Panc1 (cell line): ENCODE measurements at regions not wholly inside any gene's neighbourhood (a gene's known extent, or its start where the extent isn't known, plus 50 kb on each side); places are given as distances from the start of the nearest gene placed in this dataset.

ENCODE experiments used
- ATAC-seq: fragments of 200-7000 bp; cut with Tn5 transposase; 2 replicates; pipeline ENCODE4 v1.9.1; 2020; ENCODE audit warnings: mild to moderate bottlenecking, moderate library complexity
- BruUV-seq: library from RNA; stranded (reverse); fragments of 400-500 nt; replicated peaks from 2 replicates; lab custom pipeline; 2021; lab: Mats Ljungman, UMichigan
- CTCF ChIA-PET: fragments of 300-600 bp; sonication (Branson Sonifier 250); formaldehyde crosslinking; loops from one replicate; lab custom pipeline; 2022; ENCODE audit warnings: antibody characterized with exemption; lab: Charles Lee
- POLR2A ChIA-PET: fragments of 300-600 bp; sonication (Branson Sonifier 250); formaldehyde crosslinking; loops from one replicate; lab custom pipeline; 2022; ENCODE audit warnings: antibody characterized with exemption; lab: Charles Lee
- DNase-seq: peaks from one replicate; pipeline ENCODE4 v3.0.0-alpha.2; 2010; ENCODE audit warnings: low read depth, low spot score
- H3K27ac ChIP-seq: 2 replicates; pipeline ENCODE4 v1.5.1; 2011; ENCODE audit warnings: mild to moderate bottlenecking, low read length, inconsistent platforms
- H3K27me3 ChIP-seq: fragments of 200-500 bp; sonication (Bioruptor generic); 2 replicates; pipeline ENCODE4 v1.6.0; 2014; ENCODE audit warnings: low read length, inconsistent platforms; ENCODE audit not compliant: control insufficient read depth, insufficient read depth
- H3K36me3 ChIP-seq: fragments of 200-500 bp; sonication (Bioruptor generic); 2 replicates; pipeline ENCODE4 v1.5.1; 2014; ENCODE audit warnings: inconsistent platforms, mild to moderate bottlenecking, low read length, moderate library complexity; ENCODE audit not compliant: control insufficient read depth, insufficient read depth
- H3K4me1 ChIP-seq: 2 replicates; pipeline ENCODE4 v1.5.1; 2011; ENCODE audit warnings: inconsistent platforms, mild to moderate bottlenecking, low read length, moderate library complexity; ENCODE audit not compliant: control insufficient read depth, insufficient read depth
- H3K4me3 ChIP-seq, 2 experiments: 2 replicates each; pipeline ENCODE4 v1.5.1; 2011 to 2012; ENCODE audit warnings: low read depth in 2 of 2, low read length in 2 of 2, mild to moderate bottlenecking in 2 of 2, inconsistent platforms in 1 of 2, moderate library complexity in 1 of 2
- H3K9me3 ChIP-seq: fragments of 200-500 bp; sonication (Bioruptor generic); 2 replicates; pipeline ENCODE4 v1.5.1; 2014; ENCODE audit warnings: low read depth, mild to moderate bottlenecking, inconsistent platforms, low read length, moderate library complexity; ENCODE audit not compliant: control insufficient read depth, insufficient read depth
- CTCF ChIP-seq: fragments of 450-650 bp; IDR thresholded peaks from 2 replicates; pipeline ENCODE4 v1.5.1; 2017; ENCODE audit warnings: mild to moderate bottlenecking
- POLR2AphosphoS5 ChIP-seq: IDR thresholded peaks from 2 replicates; pipeline ENCODE4 v1.6.1; 2012; ENCODE audit warnings: mild to moderate bottlenecking, low read depth, low read length, moderate library complexity
- REST ChIP-seq, 2 experiments: IDR thresholded peaks; 2 replicates each; pipeline ENCODE4 v1.6.1; 2011 to 2012; ENCODE audit warnings: low read depth in 2 of 2, control low read depth in 1 of 2, low read length in 1 of 2, mild to moderate bottlenecking in 1 of 2, moderate library complexity in 1 of 2; ENCODE audit not compliant: insufficient read depth in 1 of 2
- SIN3A ChIP-seq: IDR thresholded peaks from 2 replicates; pipeline ENCODE4 v1.6.1; 2012; ENCODE audit warnings: low read depth, mild to moderate bottlenecking, low read length, moderate library complexity, borderline replicate concordance; ENCODE audit not compliant: insufficient read depth
- TCF7L2 ChIP-seq: IDR thresholded peaks from 2 replicates; pipeline ENCODE4 v1.6.1; 2011; ENCODE audit warnings: mild to moderate bottlenecking, low read depth, low read length, inconsistent platforms
- in situ Hi-C: cut with HindIII; loops from 2 replicates; pipeline ENCODE4 v1.10.0; 2016; ENCODE audit warnings: low sequenced_read_pairs, low pct_unique_long_range_greater_than_20kb
- intact Hi-C: fragments of 100-400 bp; cut with micrococcal nuclease; formaldehyde crosslinking; loops from one replicate; pipeline ENCODE4 v1.10.0; 2022; ENCODE audit not compliant: unreplicated experiment

DNA sequence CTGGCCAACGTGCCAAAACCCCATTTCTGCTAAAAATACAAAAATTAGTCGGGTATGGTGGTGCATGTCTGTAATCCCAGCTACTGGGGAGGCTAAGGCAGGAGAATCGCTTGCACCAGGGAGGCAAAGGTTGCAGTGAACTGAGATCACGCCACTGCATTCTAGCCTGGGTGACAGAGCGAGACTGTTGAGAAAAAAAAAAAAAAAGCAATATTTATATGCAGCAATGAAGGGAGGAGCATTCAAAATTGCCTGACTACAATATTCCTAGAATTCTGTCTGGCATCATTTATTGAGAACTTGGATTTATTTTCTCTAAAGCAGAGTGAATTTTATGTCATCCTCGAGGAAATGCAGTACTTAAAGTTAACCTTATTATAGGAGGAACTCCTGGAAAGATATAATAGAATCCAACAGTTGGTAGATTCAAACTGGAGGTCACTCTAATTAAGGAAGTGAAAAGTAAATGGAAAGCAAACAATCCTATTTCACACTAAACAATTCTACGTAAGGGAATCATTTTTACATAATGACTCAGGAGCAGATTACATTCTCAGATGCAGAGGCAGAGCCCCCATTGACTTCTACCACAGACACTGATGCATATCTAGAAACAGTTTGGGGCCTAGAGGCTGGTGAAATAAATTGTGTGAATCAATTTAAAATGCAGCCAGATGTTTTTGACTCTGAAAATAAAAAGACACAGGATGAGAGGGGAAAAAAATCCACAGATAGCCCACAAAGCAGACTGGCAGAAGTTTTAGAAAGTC is 82.1 kb upstream of the FHIT start:
- ATAC-seq: no peak
- TF ChIP-seq REST (IDR thresholded peaks at IDR 0.05; ENCODE audit: insufficient read depth in 1 of 2, low read depth in 2 of 2, low read length in 1 of 2): no peak
- TF ChIP-seq POLR2AphosphoS5: no peak
- TF ChIP-seq SIN3A: no peak
- no peak for TF ChIP-seq CTCF
- no peak for TF ChIP-seq TCF7L2
- ChIA-PET CTCF (no interaction called here), POLR2A (no interaction called here)
- in situ Hi-C loops: no loop called here
- intact Hi-C loops: no loop called here
- no peak for DNase-seq
- BruUV-seq: no TSS peak
- H3K36me3 ChIP-seq: no peaks in the 10 kb centered on the region
- no peak overlapping the region for H3K27ac ChIP-seq
- H3K27me3 ChIP-seq: no peaks in the 10 kb centered on the region
- no peak overlapping the region for H3K4me3 ChIP-seq
- H3K9me3 ChIP-seq: no peaks in the 10 kb centered on the region
- H3K4me1 ChIP-seq: no peaks in the 10 kb centered on the region

DNA sequence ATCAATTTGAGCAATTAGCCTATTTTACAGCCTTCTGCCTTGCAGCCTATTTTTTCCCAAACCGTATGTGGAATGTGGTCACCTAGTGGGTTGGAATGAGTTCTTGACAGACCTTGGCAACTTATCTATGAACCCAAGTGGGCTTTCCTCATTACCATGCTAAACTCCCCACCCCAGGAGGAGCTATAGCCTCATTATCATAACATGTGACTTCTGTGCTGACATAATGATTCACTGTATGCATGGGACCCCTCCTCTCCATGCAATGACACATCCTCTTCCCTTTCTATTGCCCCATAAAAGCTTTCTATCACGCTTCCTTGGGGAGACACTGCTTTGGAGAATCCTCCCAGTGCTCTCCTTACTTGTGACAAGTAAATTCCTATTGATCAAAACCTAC is 83.5 kb upstream of the FHIT start:
- BruUV-seq: no TSS peak
- no peaks in the 10 kb centered on the region for H3K27me3 ChIP-seq

DNA sequence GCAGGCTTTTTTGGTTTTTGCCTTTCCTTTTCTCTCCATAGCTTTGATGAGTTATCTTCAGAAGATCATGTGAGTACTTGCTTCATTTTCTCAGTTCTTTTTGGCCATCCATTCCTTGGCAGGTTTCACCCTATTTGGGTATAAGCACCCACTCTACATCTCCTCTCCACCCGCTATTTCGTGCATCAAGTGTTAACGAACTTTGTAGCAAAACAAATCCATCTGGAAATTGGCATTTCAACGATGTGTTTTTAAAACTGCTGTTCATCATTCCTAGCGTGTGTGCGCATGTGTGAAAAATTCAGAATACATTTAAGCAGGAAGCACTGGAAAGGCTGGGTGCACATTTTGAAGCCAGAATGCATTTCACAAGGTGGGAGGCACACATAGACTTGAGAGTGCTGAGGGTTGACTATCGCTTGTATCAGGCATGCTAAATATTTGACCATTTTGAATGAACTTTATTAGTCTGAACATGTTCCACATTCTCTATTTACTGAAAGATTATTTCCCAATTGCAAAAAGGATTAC is 89.7 kb upstream of the FHIT start:
- H3K9me3 ChIP-seq: no peaks in the 10 kb centered on the region
- no peaks in the 10 kb centered on the region for H3K4me1 ChIP-seq
- no peaks in the 10 kb centered on the region for H3K36me3 ChIP-seq
- BruUV-seq: no TSS peak
- DNase-seq: no peak
- H3K27ac ChIP-seq: no peak overlapping the region
- no peaks in the 10 kb centered on the region for H3K27me3 ChIP-seq
- ChIA-PET POLR2A (no interaction called here), CTCF (no interaction called here)
- H3K4me3 ChIP-seq: no peak overlapping the region
- TF ChIP-seq CTCF: no peak
- TF ChIP-seq REST (IDR thresholded peaks at IDR 0.05; ENCODE audit: insufficient read depth in 1 of 2, low read depth in 2 of 2, low read length in 1 of 2): no peak
- no peak for TF ChIP-seq TCF7L2
- TF ChIP-seq POLR2AphosphoS5: no peak
- no peak for TF ChIP-seq SIN3A
- intact Hi-C loops: no loop called here
- in situ Hi-C loops: no loop called here
- ATAC-seq: no peak

More for the DNA sequence above, 83.5 kb upstream of the FHIT start:
- H3K27ac ChIP-seq: no peak overlapping the region
- DNase-seq: no peak
- ChIA-PET CTCF (no interaction called here), POLR2A (no interaction called here)
- H3K9me3 ChIP-seq: no peaks in the 10 kb centered on the region
- H3K36me3 ChIP-seq: no peaks in the 10 kb centered on the region
- in situ Hi-C loops: no loop called here
- H3K4me1 ChIP-seq: no peaks in the 10 kb centered on the region
- ATAC-seq: no peak
- intact Hi-C loops: no loop called here
- H3K4me3 ChIP-seq: no peak overlapping the region
- TF ChIP-seq POLR2AphosphoS5: no peak
